SK-N-MC (cell line): ENCODE measurements at regions not wholly inside any gene's neighbourhood (a gene's known extent, or its start where the extent isn't known, plus 50 kb on each side); places are given as distances from the start of the nearest gene placed in this dataset.

Experiments used
- EZH2 ChIP-seq: fragments of 200-600 bp; sonication (generic); IDR thresholded peaks from one replicate; pipeline ENCODE4 v1.6.1; 2017; ENCODE audit warnings: antibody characterized with exemption
- POLR2AphosphoS5 ChIP-seq: IDR thresholded peaks from 2 replicates; pipeline ENCODE4 v1.6.1; 2012; ENCODE audit warnings: mild to moderate bottlenecking, low read depth, low read length, borderline replicate concordance

DNA sequence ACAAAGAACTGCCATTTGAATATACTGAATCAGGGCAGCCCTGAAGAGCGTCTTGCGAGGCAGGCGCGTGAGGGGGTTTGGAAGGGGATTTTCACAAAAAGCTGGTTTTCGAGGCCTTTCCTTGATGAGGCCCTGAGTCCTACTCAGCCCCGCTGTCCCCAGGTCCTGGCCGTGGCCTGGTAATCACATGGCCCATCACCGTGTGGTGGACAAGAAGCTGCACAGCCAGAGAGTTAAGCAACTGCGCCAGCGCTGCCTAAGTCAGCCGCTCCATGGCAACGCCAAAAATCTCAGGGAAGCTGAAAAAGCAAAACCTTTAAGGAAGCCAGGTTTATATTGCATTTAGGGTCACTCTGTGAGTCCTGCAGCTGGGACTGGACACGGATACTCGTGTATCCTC, 341.2 kb upstream of the MYT1L start:
- TF ChIP-seq POLR2AphosphoS5 (no peak), EZH2 (no peak)
